Testis (tissue), 2 donors: ENCODE measurements at regions not wholly inside any gene's neighbourhood (a gene's known extent, or its start where the extent isn't known, plus 50 kb on each side); places are given as distances from the start of the nearest gene placed in this dataset.

Source experiments
- DNase-seq: peaks from one replicate; pipeline ENCODE4 v3.0.0-alpha.2; 2019
- H3K27ac ChIP-seq, 2 donors: fragments of 200-600 bp; sonication (generic); one replicate each; pipeline ENCODE4 v1.5.1; 2019
- H3K27me3 ChIP-seq: fragments of 200-600 bp; sonication (generic); one replicate; pipeline ENCODE4 v1.5.1; 2019
- H3K36me3 ChIP-seq: fragments of 200-600 bp; sonication (generic); one replicate; pipeline ENCODE4 v1.5.1; 2017; ENCODE audit warnings: low read depth; ENCODE audit errors: missing control alignments
- H3K4me1 ChIP-seq: fragments of 200-600 bp; sonication (generic); one replicate; pipeline ENCODE4 v1.5.1; 2019
- H3K4me3 ChIP-seq, 2 donors: fragments of 200-600 bp; sonication (generic); one replicate each; pipeline ENCODE4 v1.5.1; 2017 to 2019
- H3K9me3 ChIP-seq: fragments of 200-600 bp; sonication (generic); one replicate; pipeline ENCODE4 v1.5.1; 2017
- POLR2A ChIP-seq: fragments of 450-650 bp; IDR thresholded peaks from one replicate; pipeline ENCODE4 v1.6.1; 2017; ENCODE audit warnings: antibody characterized with exemption, mild to moderate bottlenecking, moderate library complexity
- WGBS, 2 donors: methylation state at CpG; one replicate each; pipeline ENCODE4 v1.1.5; 2018; 5-methylcytosine and 5-hydroxymethylcytosine counted together
- intact Hi-C: fragments of 100-400 bp; cut with DNase I; formaldehyde crosslinking; loops from one replicate; pipeline ENCODE4 v1.15.1; 2023; ENCODE audit warnings: low total_unique reads
- TF ChIP-seq, protein P1 (sequence below), 3 experiments: fragments of 450-650 bp in 2 of 3; fragments of 200-600 bp in 1 of 3; sonication (generic) in 1 of 3; IDR thresholded peaks; one replicate each; pipeline ENCODE4 v1.5.1; 2016 to 2019; ENCODE audit warnings: antibody characterized with exemption in 3 of 3, mild to moderate bottlenecking in 2 of 3, moderate library complexity in 1 of 3

DNA sequence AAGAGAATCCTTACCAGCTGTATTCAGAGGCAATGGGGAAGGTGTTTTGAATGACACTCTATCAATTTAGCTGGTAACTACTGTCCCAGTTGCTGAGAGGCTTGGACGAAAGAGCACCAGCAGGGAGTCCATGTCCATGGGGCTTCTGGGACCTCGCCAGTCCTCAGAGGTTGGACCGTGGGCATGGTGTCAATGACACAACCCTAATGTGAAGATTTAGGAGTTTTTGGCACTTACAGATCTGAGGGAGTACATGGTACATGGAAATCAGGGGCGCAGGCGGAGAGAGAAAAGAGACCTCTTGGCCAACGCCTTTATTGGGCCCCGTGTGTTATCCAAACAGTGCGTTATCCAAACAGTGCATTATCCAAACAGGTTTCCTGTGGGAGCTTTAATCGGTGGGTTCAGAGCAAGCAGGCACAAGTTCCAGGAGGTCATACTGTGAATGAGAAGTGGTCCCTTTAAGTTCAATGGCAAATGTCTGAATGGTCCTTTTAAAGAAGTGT, 169.1 kb upstream of the B3GAT1 start:
- Histone ChIP-seq H3K4me1 (peaks cover 16% of the 10 kb centered on the region), H3K9me3 (no peaks in the 10 kb centered on the region), H3K36me3 (no peaks in the 10 kb centered on the region), H3K4me3 (no peak overlapping the region), H3K27me3 (no peaks in the 10 kb centered on the region), H3K27ac (no peak overlapping the region)
- 82 to 85% methylated on average over 9 of the region's 9 CpGs for WGBS, 2 donors
- TF ChIP-seq, protein P1, sequence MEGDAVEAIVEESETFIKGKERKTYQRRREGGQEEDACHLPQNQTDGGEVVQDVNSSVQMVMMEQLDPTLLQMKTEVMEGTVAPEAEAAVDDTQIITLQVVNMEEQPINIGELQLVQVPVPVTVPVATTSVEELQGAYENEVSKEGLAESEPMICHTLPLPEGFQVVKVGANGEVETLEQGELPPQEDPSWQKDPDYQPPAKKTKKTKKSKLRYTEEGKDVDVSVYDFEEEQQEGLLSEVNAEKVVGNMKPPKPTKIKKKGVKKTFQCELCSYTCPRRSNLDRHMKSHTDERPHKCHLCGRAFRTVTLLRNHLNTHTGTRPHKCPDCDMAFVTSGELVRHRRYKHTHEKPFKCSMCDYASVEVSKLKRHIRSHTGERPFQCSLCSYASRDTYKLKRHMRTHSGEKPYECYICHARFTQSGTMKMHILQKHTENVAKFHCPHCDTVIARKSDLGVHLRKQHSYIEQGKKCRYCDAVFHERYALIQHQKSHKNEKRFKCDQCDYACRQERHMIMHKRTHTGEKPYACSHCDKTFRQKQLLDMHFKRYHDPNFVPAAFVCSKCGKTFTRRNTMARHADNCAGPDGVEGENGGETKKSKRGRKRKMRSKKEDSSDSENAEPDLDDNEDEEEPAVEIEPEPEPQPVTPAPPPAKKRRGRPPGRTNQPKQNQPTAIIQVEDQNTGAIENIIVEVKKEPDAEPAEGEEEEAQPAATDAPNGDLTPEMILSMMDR (IDR thresholded peaks at IDR 0.05) = no peak
- no peak for TF ChIP-seq POLR2A
- intact Hi-C loops = no loop called here
- DNase-seq = no peak

DNA sequence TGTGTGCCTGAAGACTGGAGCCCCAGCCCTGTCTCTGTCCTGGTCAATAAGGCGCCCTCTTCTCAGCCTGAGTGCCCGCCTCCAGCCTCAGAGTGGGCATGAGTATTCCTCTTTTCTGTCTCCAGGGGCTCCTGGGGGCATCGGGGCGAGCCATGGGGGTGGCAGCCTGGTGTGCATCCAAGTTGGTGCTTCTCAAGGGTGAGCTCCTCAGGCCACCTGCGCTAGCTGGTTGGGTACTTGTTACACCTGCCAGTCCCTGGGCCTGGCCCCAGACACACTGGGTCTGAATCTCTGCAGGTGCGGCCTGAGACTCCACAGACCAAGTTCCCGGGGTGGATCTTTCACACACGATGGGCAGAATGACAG, 168.6 kb upstream of the B3GAT1 start:
- intact Hi-C loops = no loop called here
- 90 to 94% methylated on average over 2 to 8 of the region's 8 CpGs for WGBS, 2 donors
- no peaks in the 10 kb centered on the region for H3K9me3 ChIP-seq
- H3K4me1 ChIP-seq = peaks cover 15% of the 10 kb centered on the region
- TF ChIP-seq POLR2A = no peak
- TF ChIP-seq, protein P1 (IDR thresholded peaks at IDR 0.05) = no peak
- no peak overlapping the region for H3K4me3 ChIP-seq
- no peak for DNase-seq
- H3K27me3 ChIP-seq = no peaks in the 10 kb centered on the region
- H3K27ac ChIP-seq = no peak overlapping the region
- H3K36me3 ChIP-seq = no peaks in the 10 kb centered on the region

DNA sequence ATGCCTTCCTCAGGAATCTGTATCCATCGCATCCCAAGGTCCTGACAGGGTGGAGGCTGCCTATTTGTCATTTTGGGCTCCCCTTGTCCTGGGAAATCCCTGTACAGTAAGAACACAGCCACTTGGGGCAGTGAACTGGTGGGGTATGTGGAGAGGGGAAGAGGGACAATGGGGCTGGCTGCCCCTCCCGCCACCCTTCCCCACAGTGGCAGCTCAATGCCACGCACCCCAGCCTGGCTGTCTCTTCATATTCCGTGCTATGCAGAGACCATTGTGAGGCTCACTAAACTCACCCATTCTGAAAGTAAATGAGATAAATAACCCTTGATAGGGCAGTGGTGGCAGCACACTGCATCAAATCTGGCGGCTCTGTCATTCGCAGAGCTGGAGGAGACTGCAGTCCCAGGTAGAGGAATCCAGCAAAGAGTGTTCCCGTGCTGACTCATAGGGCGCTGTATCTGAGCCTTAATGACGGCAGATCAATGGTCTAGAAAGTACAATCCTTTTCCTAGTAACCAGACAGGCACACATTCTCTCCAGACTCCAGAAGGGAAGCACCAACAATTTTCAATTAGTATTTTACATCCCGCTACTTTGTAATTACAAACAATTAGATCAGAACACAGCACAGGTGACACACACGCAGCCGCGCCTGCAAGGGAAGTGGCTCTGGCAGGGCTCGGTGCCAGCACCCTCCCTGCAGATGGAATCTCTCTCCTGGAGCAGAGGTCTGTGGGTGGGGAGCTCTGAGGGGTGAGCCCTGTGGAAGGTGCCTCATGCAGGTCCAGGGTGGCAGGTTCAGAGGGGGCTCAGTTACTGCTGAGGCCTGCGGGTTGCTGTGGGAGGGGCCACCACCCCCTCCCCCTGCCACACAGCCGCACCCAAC, 167.9 kb upstream of the B3GAT1 start:
- Histone ChIP-seq H3K4me3 (no peak overlapping the region), H3K9me3 (no peaks in the 10 kb centered on the region), H3K27me3 (no peaks in the 10 kb centered on the region), H3K4me1 (peaks cover 9% of the 10 kb centered on the region), H3K27ac (no peak overlapping the region), H3K36me3 (no peaks in the 10 kb centered on the region)
- intact Hi-C loops = no loop called here
- no peak for TF ChIP-seq POLR2A
- TF ChIP-seq, protein P1 (IDR thresholded peaks at IDR 0.05) = no peak
- WGBS, 2 donors = 80 to 87% methylated on average over 15 to 16 of the region's 16 CpGs
- DNase-seq = no peak

DNA sequence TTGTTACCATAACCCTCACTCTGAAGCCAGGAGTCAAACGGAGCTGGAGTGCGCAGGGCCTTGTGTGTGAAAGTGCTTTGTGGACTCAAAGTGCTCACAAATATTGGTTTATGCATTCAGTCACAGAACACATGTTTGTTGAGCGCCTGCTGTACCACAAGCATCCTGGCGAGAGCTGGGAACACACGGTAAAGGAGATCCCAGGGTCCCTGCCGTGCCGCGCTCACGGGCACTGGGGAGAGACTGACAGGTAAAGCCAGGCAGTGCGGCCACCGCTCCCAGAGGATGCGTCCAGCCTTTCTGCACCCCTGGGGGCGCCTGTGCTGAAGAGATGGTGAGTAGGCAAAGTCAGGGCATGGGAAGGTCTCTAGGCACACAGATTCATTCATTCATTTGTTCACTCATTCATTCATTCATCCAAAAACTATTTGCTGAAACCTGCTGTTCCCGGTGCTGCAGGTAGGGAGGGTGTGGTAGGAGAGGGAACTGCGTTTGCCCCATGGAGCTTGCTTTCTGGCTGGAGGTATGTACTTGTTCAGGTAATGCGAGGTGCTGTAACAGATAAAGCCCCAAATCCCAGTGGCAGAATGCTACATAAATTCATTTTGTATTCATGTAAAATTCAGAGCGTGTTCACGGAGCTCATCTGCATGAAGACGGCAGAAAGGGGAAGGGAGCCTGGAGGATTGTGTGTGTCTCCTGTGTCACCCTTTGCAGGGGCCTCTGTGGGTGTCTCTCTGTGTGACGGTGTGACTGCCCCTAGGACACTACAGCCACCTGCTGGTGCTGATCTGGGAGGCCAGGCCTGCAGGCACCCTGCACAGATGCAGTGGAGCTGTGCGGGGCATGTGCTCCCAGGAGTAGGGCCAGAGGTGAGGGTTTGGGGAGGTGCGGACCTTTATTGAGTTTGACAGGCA, 167.0 kb upstream of the B3GAT1 start:
- Histone ChIP-seq H3K27ac (no peak overlapping the region), H3K36me3 (no peaks in the 10 kb centered on the region), H3K9me3 (no peaks in the 10 kb centered on the region), H3K27me3 (no peaks in the 10 kb centered on the region), H3K4me3 (no peak overlapping the region), H3K4me1 (no peaks in the 10 kb centered on the region)
- no peak for TF ChIP-seq POLR2A
- TF ChIP-seq, protein P1 (IDR thresholded peaks at IDR 0.05) = no peak
- intact Hi-C loops = no loop called here
- WGBS, 2 donors = 82% methylated on average over 21 to 22 of the region's 22 CpGs
- peak; percentile 39 for DNase-seq
